Heart right ventricle (tissue), 16 donors: ENCODE measurements at regions not wholly inside any gene's neighbourhood (a gene's known extent, or its start where the extent isn't known, plus 50 kb on each side); places are given as distances from the start of the nearest gene placed in this dataset.

ENCODE experiments used
- ATAC-seq, 8 donors: fragments of 200-7000 bp; cut with Tn5 transposase; one replicate each; pipeline ENCODE4 v1.9.1; 2020; ENCODE audit warnings: mild to moderate bottlenecking in 8 of 8, moderate library complexity in 8 of 8, moderate number of reproducible peaks in 1 of 8
- DNase-seq, 2 donors: peaks; one replicate each; pipeline ENCODE4 v3.0.0-alpha.2; 2020
- H3K27ac ChIP-seq, 10 donors: fragments of 200-600 bp; sonication (generic) in 2 of 10; one replicate each; pipeline versions ENCODE4 v1.5.0 to v1.8.0; 2020 to 2022; ENCODE audit warnings: mild to moderate bottlenecking in 3 of 10
- H3K27me3 ChIP-seq, 7 donors: fragments of 200-600 bp; one replicate each; pipeline ENCODE4 v1.8.0; 2021 to 2022; ENCODE audit warnings: mild to moderate bottlenecking in 2 of 7
- H3K36me3 ChIP-seq, 9 donors: fragments of 200-600 bp; sonication (generic) in 1 of 9; one replicate each; pipeline versions ENCODE4 v1.5.0 to v1.8.0; 2020 to 2022; ENCODE audit warnings: mild to moderate bottlenecking in 2 of 9
- H3K4me1 ChIP-seq, 9 donors: fragments of 200-600 bp; sonication (generic) in 1 of 9; one replicate each; pipeline versions ENCODE4 v1.5.0 to v1.8.0; 2020 to 2022; ENCODE audit warnings: mild to moderate bottlenecking in 4 of 9
- H3K4me3 ChIP-seq, 10 donors: fragments of 200-600 bp; sonication (generic) in 2 of 10; one replicate each; pipeline versions ENCODE4 v1.5.0 to v1.8.0; 2020 to 2022; ENCODE audit warnings: mild to moderate bottlenecking in 7 of 10, moderate library complexity in 2 of 10
- H3K9me3 ChIP-seq, 11 donors: fragments of 200-600 bp in 10 of 11; sonication (generic) in 2 of 11; one replicate each; pipeline versions ENCODE4 v1.5.0 to v1.8.0; 2013 to 2022; ENCODE audit warnings: mild to moderate bottlenecking in 2 of 11, control low read depth in 1 of 11, moderate library complexity in 1 of 11
- WGBS, 2 donors: extraction: QIAGEN DNeasy Blood & Tissue Kit; methylation state at CpG; one replicate each; pipeline ENCODE4 v1.1.7; 2013; ENCODE audit warnings: inconsistent platforms in 1 of 2; 5-methylcytosine and 5-hydroxymethylcytosine counted together
- intact Hi-C, 10 donors: fragments of 100-400 bp; cut with DNase I; formaldehyde crosslinking; loops; one replicate each; pipeline versions ENCODE4 v1.11.1 to v1.14.2; 2022
- TF ChIP-seq, protein P1 (sequence below), 9 donors: fragments of 200-600 bp; sonication (generic) in 2 of 9; IDR thresholded peaks; one replicate each; pipeline versions ENCODE4 v1.5.0 to v1.8.0; 2021 to 2022; ENCODE audit warnings: antibody characterized with exemption in 9 of 9, mild to moderate bottlenecking in 5 of 9, moderate library complexity in 1 of 9
- donor health status: Arrhythmogenic right ventricular cardiomyopathy.
- donor health status: ischemic (EF 13 %, LVEDD 7.1; RV severe dilation, severe dysfunction).
- donor health status: healthy with polysubstance abuse.
- donor health status: DM: no; HTN: yes; CAD: no.
- donor health status: DM: no; HTN: no; CAD: no.
- donor health status: ischemic (EF 25% LVEDD 6.9; RV normal size, moderate dysfunction).
- donor health status: ischemic (EF 25% LVEDD 5.7; RV mildly dilated, moderate dysfunction).
- donor health status: healthy.
- donor health status: DM: yes; HTN: yes; CAD: no.
- donor health status: Ischemic cardiomyopathy.
- donor health status: ischemic (EF 35%, LVEDD 5.7; RV mildly dilated, moderate dysfunction).
- donor health status: nonischemic (EF 11% LVEDD 7.7; RV severe dilation, severe dysfunction).
- donor health status: DM: yes; HTN: yes; CAD: no.
- donor health status: PGD.
- donor health status: ischemic (EF 29% LVEDD 5.4; RV normal size, mild dysfunction).
- donor health status: nonischemic (EF 23%, LVEDD 6.1; RV moderate dilation, normal function).

DNA sequence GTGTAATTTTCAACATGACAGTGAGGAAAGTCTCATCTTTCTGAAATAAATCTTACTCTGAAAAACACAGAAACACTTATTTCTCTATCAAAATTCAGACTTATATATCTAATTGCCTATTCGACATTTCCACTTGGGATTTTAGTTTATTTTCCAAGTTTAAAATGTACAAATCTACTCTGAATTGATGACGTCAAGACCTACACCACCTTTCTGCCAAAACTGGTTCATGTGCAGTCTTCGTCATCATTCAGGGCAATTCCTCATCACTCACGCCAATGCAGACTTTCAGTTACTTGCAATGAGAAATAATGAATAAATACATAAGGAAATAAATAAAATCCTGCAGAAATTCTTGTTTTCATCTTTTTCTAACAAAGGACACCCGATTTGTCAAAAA is 843.8 kb downstream of the C12orf50 start:
- no peak overlapping the region for H3K4me3 ChIP-seq
- no peak for ATAC-seq
- no peak overlapping the region for H3K27ac ChIP-seq
- WGBS, 2 donors = 83 to 87% methylated on average over 5 of the region's 5 CpGs
- H3K27me3 ChIP-seq = no peaks in the 10 kb centered on the region
- TF ChIP-seq, protein P1, sequence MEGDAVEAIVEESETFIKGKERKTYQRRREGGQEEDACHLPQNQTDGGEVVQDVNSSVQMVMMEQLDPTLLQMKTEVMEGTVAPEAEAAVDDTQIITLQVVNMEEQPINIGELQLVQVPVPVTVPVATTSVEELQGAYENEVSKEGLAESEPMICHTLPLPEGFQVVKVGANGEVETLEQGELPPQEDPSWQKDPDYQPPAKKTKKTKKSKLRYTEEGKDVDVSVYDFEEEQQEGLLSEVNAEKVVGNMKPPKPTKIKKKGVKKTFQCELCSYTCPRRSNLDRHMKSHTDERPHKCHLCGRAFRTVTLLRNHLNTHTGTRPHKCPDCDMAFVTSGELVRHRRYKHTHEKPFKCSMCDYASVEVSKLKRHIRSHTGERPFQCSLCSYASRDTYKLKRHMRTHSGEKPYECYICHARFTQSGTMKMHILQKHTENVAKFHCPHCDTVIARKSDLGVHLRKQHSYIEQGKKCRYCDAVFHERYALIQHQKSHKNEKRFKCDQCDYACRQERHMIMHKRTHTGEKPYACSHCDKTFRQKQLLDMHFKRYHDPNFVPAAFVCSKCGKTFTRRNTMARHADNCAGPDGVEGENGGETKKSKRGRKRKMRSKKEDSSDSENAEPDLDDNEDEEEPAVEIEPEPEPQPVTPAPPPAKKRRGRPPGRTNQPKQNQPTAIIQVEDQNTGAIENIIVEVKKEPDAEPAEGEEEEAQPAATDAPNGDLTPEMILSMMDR (IDR thresholded peaks at IDR 0.05) = no peak
- H3K9me3 ChIP-seq = peaks cover 0 to 2% (median 0%) of the 10 kb centered on the region in 11 donors
- no peaks in the 10 kb centered on the region for H3K4me1 ChIP-seq
- no peak for DNase-seq
- H3K36me3 ChIP-seq = no peaks in the 10 kb centered on the region
- intact Hi-C loops = no loop called here

DNA sequence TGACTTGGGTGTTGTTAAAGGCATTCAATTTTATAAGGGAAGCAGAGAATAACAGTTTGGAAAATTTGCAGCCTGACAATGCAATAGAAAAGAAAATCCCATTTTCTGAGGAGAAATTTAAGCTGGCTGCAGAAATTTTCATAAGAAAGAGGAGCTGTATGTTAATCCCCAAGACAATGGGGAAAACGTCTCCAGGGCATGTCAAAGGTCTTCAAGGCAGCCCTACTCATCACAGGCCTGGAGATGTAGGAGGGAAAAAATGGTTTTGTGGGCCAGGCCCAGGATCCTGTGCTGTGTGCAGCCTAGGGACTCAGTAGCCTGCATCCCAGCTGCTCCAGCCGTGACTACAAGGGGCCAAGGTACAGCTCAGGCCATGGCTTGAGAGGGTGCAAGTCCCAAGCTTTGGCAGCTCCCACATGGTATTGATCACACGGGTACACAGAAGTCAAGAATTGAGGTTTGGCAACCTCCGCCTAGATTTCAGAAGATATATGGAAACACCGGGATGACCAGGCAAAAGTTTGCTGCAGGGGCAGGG is 846.4 kb downstream of the C12orf50 start:
- 78 to 80% methylated on average over 5 of the region's 5 CpGs for WGBS, 2 donors
- TF ChIP-seq, protein P1 (IDR thresholded peaks at IDR 0.05) = no peak
- intact Hi-C loops = no loop called here
- no peaks in the 10 kb centered on the region for H3K27me3 ChIP-seq
- H3K27ac ChIP-seq = no peak overlapping the region
- H3K36me3 ChIP-seq = no peaks in the 10 kb centered on the region
- H3K4me1 ChIP-seq = no peaks in the 10 kb centered on the region
- ATAC-seq (no peak), DNase-seq (no peak)
- H3K9me3 ChIP-seq = no peaks in the 10 kb centered on the region
- H3K4me3 ChIP-seq = no peak overlapping the region

DNA sequence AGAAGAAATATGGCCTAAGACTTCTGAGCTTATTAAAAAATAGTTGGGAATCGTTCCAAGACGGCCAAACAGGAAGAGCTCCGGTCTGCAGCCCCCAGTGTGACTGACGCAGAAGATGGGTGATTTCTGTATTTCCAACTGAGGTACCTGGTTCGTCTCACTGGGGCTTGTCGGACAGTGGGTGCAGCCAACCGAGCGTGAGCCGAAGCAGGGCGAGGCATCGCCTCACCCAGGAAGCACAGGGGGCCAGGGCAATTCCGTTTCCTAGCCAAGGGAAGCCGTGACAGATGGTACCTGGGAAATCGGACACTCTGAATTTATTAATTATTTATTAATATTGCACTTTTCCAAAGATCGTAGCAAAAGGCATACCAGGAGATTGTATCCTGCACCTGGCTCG is 857.8 kb downstream of the C12orf50 start:
- TF ChIP-seq, protein P1 (IDR thresholded peaks at IDR 0.05) = no peak
- DNase-seq = no peak
- Histone ChIP-seq H3K4me3 (no peak overlapping the region), H3K9me3 (peaks cover 0 to 10% (median 1%) of the 10 kb centered on the region in 11 donors), H3K4me1 (no peaks in the 10 kb centered on the region), H3K36me3 (no peaks in the 10 kb centered on the region), H3K27me3 (no peaks in the 10 kb centered on the region), H3K27ac (no peak overlapping the region)
- no peak for ATAC-seq
- intact Hi-C loops = no loop called here
- WGBS, 2 donors = 91% methylated on average over 16 of the region's 16 CpGs

DNA sequence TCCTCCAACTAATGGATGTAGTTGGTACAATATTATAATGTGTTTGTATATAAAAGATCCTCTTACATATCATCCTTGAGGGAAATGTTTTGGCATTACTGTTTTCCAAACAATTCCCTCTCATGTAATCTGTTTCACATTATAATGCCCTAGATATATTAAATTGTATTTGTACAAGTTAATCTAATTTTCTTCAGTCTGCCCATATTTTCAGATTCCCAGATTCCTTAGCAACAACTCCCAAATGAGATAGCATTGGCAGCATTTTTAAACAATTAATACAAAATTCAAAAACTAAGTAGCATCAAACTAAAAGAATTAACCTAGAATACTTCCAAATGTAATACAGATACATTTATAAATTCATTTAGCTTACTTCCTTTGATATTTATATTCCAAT is 860.2 kb downstream of the C12orf50 start:
- no peaks in the 10 kb centered on the region for H3K4me1 ChIP-seq
- H3K9me3 ChIP-seq = peaks cover 0 to 26% (median 12%) of the 10 kb centered on the region in 11 donors
- no peaks in the 10 kb centered on the region for H3K36me3 ChIP-seq
- no peak overlapping the region for H3K4me3 ChIP-seq
- TF ChIP-seq, protein P1 (IDR thresholded peaks at IDR 0.05) = no peak
- intact Hi-C loops = no loop called here
- H3K27ac ChIP-seq = no peak overlapping the region
- no peaks in the 10 kb centered on the region for H3K27me3 ChIP-seq
- no peak for DNase-seq
- no peak for ATAC-seq
